HCT116 (cell line): ENCODE measurements at regions not wholly inside any gene's neighbourhood (a gene's known extent, or its start where the extent isn't known, plus 50 kb on each side); places are given as distances from the start of the nearest gene placed in this dataset.

ENCODE experiments used
- ATAC-seq: fragments of 200-7000 bp; cut with Tn5 transposase; 2 replicates; pipeline ENCODE4 v1.9.1; 2020; ENCODE audit warnings: mild to moderate bottlenecking, moderate library complexity
- BruUV-seq: library from RNA; stranded (reverse); fragments of 400-500 nt; replicated peaks from 2 replicates; lab custom pipeline; 2021; lab: Mats Ljungman, UMichigan
- CTCF ChIA-PET: fragments of 300-600 bp; sonication (Branson Sonifier 250); formaldehyde crosslinking; loops from one replicate; lab custom pipeline; 2021; ENCODE audit warnings: antibody characterized with exemption; lab: Charles Lee
- POLR2A ChIA-PET: fragments of 300-600, 350-600 bp; sonication (Branson Sonifier 250); formaldehyde crosslinking; loops from one replicate; lab custom pipeline; 2021; ENCODE audit warnings: antibody characterized with exemption; lab: Charles Lee
- RAD21 ChIA-PET, 2 experiments: fragments of 300-600 bp; sonication (Branson Sonifier 250); formaldehyde crosslinking; loops; one replicate each; lab custom pipeline; 2023; ENCODE audit warnings: low total read pairs in 2 of 2; ENCODE audit not compliant: uncharacterized antibody in 2 of 2, unreplicated experiment in 2 of 2, low non-redundant PET in 1 of 2; lab: Charles Lee
- DNase-seq: peaks from one replicate; pipeline ENCODE4 v3.0.0-alpha.2; 2010; ENCODE audit warnings: low read depth, low spot score
- H2AFZ ChIP-seq: fragments of 200-600 bp; shearing (Covaris generic), sonication (generic); 2 replicates; pipeline ENCODE4 v1.6.1; 2017; ENCODE audit warnings: low read depth, mixed run types, mixed read lengths, antibody characterized with exemption, low read length; ENCODE audit not compliant: poor library complexity, severe bottlenecking
- H3K27ac ChIP-seq: 2 replicates; pipeline ENCODE4 v1.5.1; 2012; ENCODE audit warnings: low read depth, low read length
- H3K27me3 ChIP-seq: fragments of 200-600 bp; sonication (generic); 2 replicates; pipeline ENCODE4 v1.6.1; 2016; ENCODE audit warnings: mixed run types, low read length, mixed read lengths; ENCODE audit not compliant: insufficient read depth
- H3K36me3 ChIP-seq, 2 experiments: fragments of 200-500 bp in 1 of 2; fragments of 200-600 bp in 1 of 2; sonication (Bioruptor generic) in 1 of 2; sonication (generic) in 1 of 2; 2 replicates each; pipeline versions ENCODE4 v1.5.1 to v1.6.1; 2014 to 2016; ENCODE audit warnings: low read length in 2 of 2, inconsistent platforms in 1 of 2, mixed read lengths in 1 of 2, mixed run types in 1 of 2; ENCODE audit not compliant: insufficient read depth in 2 of 2, control insufficient read depth in 1 of 2
- H3K4me1 ChIP-seq, 2 experiments: fragments of 200-600 bp in 1 of 2; sonication (generic) in 1 of 2; 2 replicates each; pipeline versions ENCODE4 v1.5.1 to v1.6.1; 2012 to 2017; ENCODE audit warnings: low read length in 2 of 2, inconsistent platforms in 1 of 2, mild to moderate bottlenecking in 1 of 2, mixed read lengths in 1 of 2, mixed run types in 1 of 2, moderate library complexity in 1 of 2; ENCODE audit not compliant: insufficient read depth in 2 of 2, control insufficient read depth in 1 of 2
- H3K4me2 ChIP-seq: fragments of 200-600 bp; sonication (generic); 2 replicates; pipeline ENCODE4 v1.6.1; 2017; ENCODE audit warnings: mixed run types, low read length, mixed read lengths
- H3K4me3 ChIP-seq, 2 experiments: fragments of 200-600 bp in 1 of 2; sonication (generic) in 1 of 2; replicated peaks in 1 of 2; 2 replicates each; pipeline ENCODE4 v1.5.1; 2011 to 2016; ENCODE audit warnings: low read length in 2 of 2, control low read depth in 1 of 2, low read depth in 1 of 2, mild to moderate bottlenecking in 1 of 2, mixed read lengths in 1 of 2, mixed run types in 1 of 2
- H3K79me2 ChIP-seq: fragments of 200-600 bp; sonication (generic); 2 replicates; pipeline ENCODE4 v1.6.1; 2017; ENCODE audit warnings: mild to moderate bottlenecking, mixed run types, low read length, moderate library complexity, mixed read lengths; ENCODE audit not compliant: insufficient read depth
- H3K9ac ChIP-seq: fragments of 200-600 bp; sonication (generic); 2 replicates; pipeline ENCODE4 v1.6.1; 2016; ENCODE audit warnings: low read length, mixed read lengths
- H3K9me2 ChIP-seq: fragments of 200-600 bp; sonication (generic), shearing (Covaris generic); 2 replicates; pipeline ENCODE4 v1.6.1; 2017; ENCODE audit warnings: mixed run types, mild to moderate bottlenecking, moderate library complexity; ENCODE audit not compliant: insufficient read depth
- H3K9me3 ChIP-seq, 2 experiments: fragments of 200-500 bp in 1 of 2; fragments of 200-600 bp in 1 of 2; sonication (Bioruptor generic) in 1 of 2; sonication (generic) in 1 of 2; 2 replicates each; pipeline ENCODE4 v1.6.1; 2014 to 2017; ENCODE audit warnings: low read length in 2 of 2, mixed read lengths in 2 of 2, inconsistent platforms in 1 of 2, low read depth in 1 of 2, mild to moderate bottlenecking in 1 of 2, mixed run types in 1 of 2, moderate library complexity in 1 of 2; ENCODE audit not compliant: control insufficient read depth in 1 of 2, insufficient read depth in 1 of 2
- H4K20me1 ChIP-seq: fragments of 200-600 bp; sonication (generic), shearing (Covaris generic); 2 replicates; pipeline ENCODE4 v1.6.1; 2017; ENCODE audit warnings: mixed run types, mild to moderate bottlenecking, moderate library complexity; ENCODE audit not compliant: insufficient read depth
- ATF3 ChIP-seq: IDR thresholded peaks from 2 replicates; pipeline ENCODE4 v1.6.1; 2012
- CBX3 ChIP-seq: IDR thresholded peaks from 2 replicates; pipeline ENCODE4 v1.6.1; 2012; ENCODE audit warnings: low read depth
- CEBPB ChIP-seq: IDR thresholded peaks from 2 replicates; pipeline ENCODE4 v1.6.1; 2012; ENCODE audit warnings: low read depth
- CTCF ChIP-seq, 3 experiments: fragments of 200-600 bp in 1 of 3; sonication (generic) in 1 of 3; IDR thresholded peaks in 2 of 3; conservative IDR thresholded peaks in 1 of 3; 2 replicates each; pipeline ENCODE4 v1.5.1; 2012 to 2017; ENCODE audit warnings: low read depth in 2 of 3, low read length in 2 of 3, antibody characterized with exemption in 1 of 3, borderline replicate concordance in 1 of 3, control low read depth in 1 of 3, mild to moderate bottlenecking in 1 of 3, mixed read lengths in 1 of 3, mixed run types in 1 of 3, moderate library complexity in 1 of 3; ENCODE audit not compliant: insufficient read depth in 1 of 3
- ELF1 ChIP-seq: IDR thresholded peaks from 2 replicates; pipeline ENCODE4 v1.6.1; 2012; ENCODE audit warnings: low read depth, borderline replicate concordance
- EZH2phosphoT487 ChIP-seq: fragments of 200-600 bp; IDR thresholded peaks from 2 replicates; pipeline ENCODE4 v1.6.1; 2018; ENCODE audit warnings: antibody characterized with exemption, borderline replicate concordance
- MAX ChIP-seq: IDR thresholded peaks from 2 replicates; pipeline ENCODE4 v1.6.1; 2012
- POLR2A ChIP-seq: IDR thresholded peaks from 2 replicates; pipeline ENCODE4 v1.7.0; 2011; ENCODE audit warnings: borderline replicate concordance; ENCODE audit not compliant: insufficient read depth, insufficient read length; ENCODE audit errors: extremely low read depth
- RAD21 ChIP-seq: IDR thresholded peaks from 2 replicates; pipeline ENCODE4 v1.6.1; 2012; ENCODE audit warnings: low read depth, mild to moderate bottlenecking
- SIN3A ChIP-seq: IDR thresholded peaks from 2 replicates; pipeline ENCODE4 v1.6.1; 2012; ENCODE audit warnings: low read depth
- TCF7L2 ChIP-seq: IDR thresholded peaks from 2 replicates; pipeline ENCODE4 v1.7.0; 2011; ENCODE audit warnings: borderline replicate concordance, inconsistent platforms; ENCODE audit not compliant: insufficient read depth, insufficient read length; ENCODE audit errors: extremely low read depth
- ZFX ChIP-seq: fragments of 450-650 bp; IDR thresholded peaks from 2 replicates; pipeline ENCODE4 v1.6.1; 2017
- ZNF274 ChIP-seq: fragments of 200-500 bp; sonication (Bioruptor generic); IDR thresholded peaks from 2 replicates; pipeline ENCODE4 v1.6.1; 2014; ENCODE audit warnings: mild to moderate bottlenecking, low read depth, low read length, inconsistent platforms
- intact Hi-C: fragments of 100-400 bp; cut with micrococcal nuclease; formaldehyde crosslinking; loops from 2 replicates; pipeline ENCODE4 v1.10.0; 2022

GRCh38 chrX:46015653-46016052 is 529.6 kb downstream of the ZNF674 start:
- H3K36me3 ChIP-seq = no peaks in the 10 kb centered on the region
- H3K27me3 ChIP-seq = no peaks in the 10 kb centered on the region
- BruUV-seq = no TSS peak
- DNase-seq (no peak), ATAC-seq (no peak)
- no peak overlapping the region for H3K9ac ChIP-seq
- H3K4me1 ChIP-seq = no peaks in the 10 kb centered on the region
- TF ChIP-seq MAX (no peak), TCF7L2 (no peak), ELF1 (no peak), SIN3A (no peak), ZNF274 (no peak), CBX3 (no peak), POLR2A (no peak), ZFX (no peak), ATF3 (no peak), CTCF (IDR thresholded peaks at IDR 0.05 in 2 of 3, conservative IDR thresholded peaks at IDR 0.05 in 1 of 3; ENCODE audit: borderline replicate concordance in 1 of 3, insufficient read depth in 1 of 3, low read depth in 2 of 3, low read length in 2 of 3) (no peak), RAD21 (no peak), CEBPB (no peak), EZH2phosphoT487 (no peak)
- H3K9me3 ChIP-seq = no peaks in the 10 kb centered on the region
- H3K4me2 ChIP-seq = no peak overlapping the region
- no peaks in the 10 kb centered on the region for H4K20me1 ChIP-seq
- H3K9me2 ChIP-seq = no peaks in the 10 kb centered on the region
- H3K27ac ChIP-seq = no peak overlapping the region
- CTCF ChIA-PET = no interaction called here
- H3K4me3 ChIP-seq = no peak overlapping the region
- RAD21 ChIA-PET = no interaction called here
- H2AFZ ChIP-seq = no peak overlapping the region
- POLR2A ChIA-PET = no interaction called here
- intact Hi-C loops = no loop called here
- H3K79me2 ChIP-seq = no peaks in the 10 kb centered on the region
